GM23338 (cell line): ENCODE measurements at regions not wholly inside any gene's neighbourhood (a gene's known extent, or its start where the extent isn't known, plus 50 kb on each side); places are given as distances from the start of the nearest gene placed in this dataset.

ENCODE experiments used
- ATAC-seq: fragments of 200-7000 bp; cut with Tn5 transposase; 3 replicates; pipeline ENCODE4 v1.9.1; 2020
- DNase-seq: peaks from one replicate; pipeline ENCODE4 v3.0.0-alpha.2; 2015; ENCODE audit warnings: low spot score
- H2AFZ ChIP-seq: fragments of 200-600 bp; sonication (generic); 2 replicates; pipeline ENCODE4 v1.8.0; 2016; ENCODE audit warnings: antibody characterized with exemption, mild to moderate bottlenecking, moderate library complexity
- H3F3A ChIP-seq: fragments of 200-600 bp; sonication (generic); replicated peaks from 2 replicates; pipeline ENCODE4 v1.8.0; 2017; ENCODE audit warnings: antibody characterized with exemption, mixed run types, low read depth
- H3K27ac ChIP-seq: fragments of 200-600 bp; sonication (generic); 2 replicates; pipeline ENCODE4 v1.6.1; 2016; ENCODE audit warnings: low read depth
- H3K27me3 ChIP-seq: fragments of 200-600 bp; sonication (generic); 2 replicates; pipeline ENCODE4 v1.8.0; 2016; ENCODE audit warnings: mild to moderate bottlenecking, mixed run types, moderate library complexity; ENCODE audit not compliant: insufficient read depth
- H3K36me3 ChIP-seq: fragments of 200-600 bp; sonication (generic); 2 replicates; pipeline ENCODE4 v1.8.0; 2016; ENCODE audit warnings: mild to moderate bottlenecking; ENCODE audit not compliant: insufficient read depth
- H3K4me1 ChIP-seq: fragments of 200-600 bp; sonication (generic); 2 replicates; pipeline ENCODE4 v1.8.0; 2016; ENCODE audit warnings: mild to moderate bottlenecking, moderate library complexity; ENCODE audit not compliant: insufficient read depth
- H3K4me2 ChIP-seq: fragments of 200-600 bp; sonication (generic); 2 replicates; pipeline ENCODE4 v1.7.1; 2017; ENCODE audit warnings: mixed run types
- H3K4me3 ChIP-seq: fragments of 200-600 bp; sonication (generic); 2 replicates; pipeline ENCODE4 v1.6.1; 2016; ENCODE audit warnings: mixed run types
- H3K79me2 ChIP-seq: fragments of 200-600 bp; sonication (generic); replicated peaks from 2 replicates; pipeline ENCODE4 v1.8.0; 2017; ENCODE audit warnings: mild to moderate bottlenecking; ENCODE audit not compliant: insufficient read depth
- H3K9me2 ChIP-seq: fragments of 200-600 bp; sonication (generic); 2 replicates; pipeline ENCODE4 v1.8.0; 2017; ENCODE audit not compliant: insufficient read depth
- H4K20me1 ChIP-seq: fragments of 200-600 bp; sonication (generic); replicated peaks from 2 replicates; pipeline ENCODE4 v1.8.0; 2017; ENCODE audit warnings: mild to moderate bottlenecking; ENCODE audit not compliant: insufficient read depth
- H3K27ac Mint-ChIP-seq: 2 replicates; pipeline ENCODE4 v1.8.0; 2020; ENCODE audit warnings: inconsistent platforms, mild to moderate bottlenecking, moderate library complexity, mixed read lengths
- H3K27me3 Mint-ChIP-seq: 3 replicates; pipeline ENCODE4 v1.8.0; 2022; ENCODE audit warnings: low read depth, mild to moderate bottlenecking, moderate library complexity, mixed read lengths, inconsistent platforms; ENCODE audit not compliant: insufficient read depth, poor library complexity
- H3K36me3 Mint-ChIP-seq: 3 replicates; pipeline ENCODE4 v1.8.0; 2021; ENCODE audit warnings: low read depth, mild to moderate bottlenecking, inconsistent platforms, moderate library complexity, mixed read lengths
- H3K4me1 Mint-ChIP-seq: 3 replicates; pipeline ENCODE4 v1.8.0; 2020; ENCODE audit warnings: mild to moderate bottlenecking, inconsistent platforms, mixed read lengths
- H3K4me3 Mint-ChIP-seq: 3 replicates; pipeline ENCODE4 v1.8.0; 2021; ENCODE audit warnings: moderate library complexity, mild to moderate bottlenecking, inconsistent platforms, mixed read lengths
- H3K9me3 Mint-ChIP-seq: 3 replicates; pipeline ENCODE4 v1.8.0; 2020; ENCODE audit warnings: moderate library complexity, mild to moderate bottlenecking, inconsistent platforms, mixed read lengths
- CREB1 ChIP-seq: fragments of 250-450 bp; sonication (Bioruptor Pico); IDR thresholded peaks from 2 replicates; pipeline ENCODE4 v1.5.0; 2020; ENCODE audit warnings: low read depth, mild to moderate bottlenecking, moderate library complexity
- EZH2 ChIP-seq: fragments of 200-600 bp; sonication (generic); IDR thresholded peaks from one replicate; pipeline ENCODE4 v1.8.0; 2017; ENCODE audit warnings: antibody characterized with exemption, mild to moderate bottlenecking, low read depth; ENCODE audit not compliant: unreplicated experiment
- EZH2phosphoT487 ChIP-seq: fragments of 200-600 bp; sonication (generic); IDR thresholded peaks from one replicate; pipeline ENCODE4 v1.8.1; 2018; ENCODE audit warnings: antibody characterized with exemption; ENCODE audit not compliant: unreplicated experiment
- JUNB ChIP-seq: IDR thresholded peaks from one replicate; pipeline ENCODE4 v1.6.1; 2016; ENCODE audit warnings: antibody characterized with exemption; ENCODE audit not compliant: unreplicated experiment
- POLR2AphosphoS5 ChIP-seq: IDR thresholded peaks from 2 replicates; pipeline ENCODE4 v1.6.1; 2016; ENCODE audit warnings: antibody characterized with exemption, low read depth
- STAT1 ChIP-seq: IDR thresholded peaks from one replicate; pipeline ENCODE4 v1.6.1; 2016; ENCODE audit warnings: antibody characterized with exemption; ENCODE audit not compliant: unreplicated experiment
- ZNF331 ChIP-seq: fragments of 250-450 bp; sonication (Bioruptor Pico); IDR thresholded peaks from 2 replicates; pipeline ENCODE4 v1.5.0; 2020; ENCODE audit warnings: low read depth, mild to moderate bottlenecking, moderate library complexity
- ZNF462 ChIP-seq: fragments of 250-450 bp; sonication (Bioruptor Pico); IDR thresholded peaks from 2 replicates; pipeline ENCODE4 v1.5.0; 2020; ENCODE audit warnings: mild to moderate bottlenecking, moderate library complexity
- TF ChIP-seq, protein P1 (sequence below): IDR thresholded peaks from one replicate; pipeline ENCODE4 v1.6.1; 2018; ENCODE audit warnings: antibody characterized with exemption; ENCODE audit not compliant: unreplicated experiment
- TF ChIP-seq, protein P2 (sequence below), 2 experiments: fragments of 200-600 bp in 1 of 2; sonication (generic) in 1 of 2; conservative IDR thresholded peaks; 2 replicates each; pipeline versions ENCODE4 v1.5.1 to v1.6.1; 2016 to 2017; ENCODE audit warnings: antibody characterized with exemption in 2 of 2, low read depth in 2 of 2, mild to moderate bottlenecking in 2 of 2, moderate library complexity in 1 of 2

DNA sequence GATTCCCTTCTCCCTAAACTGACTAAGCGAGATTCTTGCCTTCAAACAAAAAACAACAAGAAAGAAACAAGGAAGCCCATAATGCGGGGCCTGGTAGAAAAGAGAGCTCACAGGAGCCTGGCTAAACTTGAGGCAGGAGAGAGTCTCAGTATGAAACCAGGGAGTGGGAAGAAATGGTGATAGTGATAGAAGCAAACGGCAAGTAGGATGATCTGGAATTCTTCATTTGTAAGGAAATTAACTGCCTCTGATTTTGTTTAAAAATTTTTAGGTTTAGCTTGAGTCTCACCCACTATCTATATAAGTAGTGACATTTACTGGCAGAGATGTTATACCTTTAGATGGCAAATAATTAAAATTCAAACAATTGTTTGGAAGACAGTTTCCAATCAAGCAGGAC, 1356.5 kb upstream of the LRRTM1 start:
- no peak for DNase-seq
- H2AFZ ChIP-seq = no peak overlapping the region
- H3K4me3 ChIP-seq = no peak overlapping the region
- TF ChIP-seq, protein P1, sequence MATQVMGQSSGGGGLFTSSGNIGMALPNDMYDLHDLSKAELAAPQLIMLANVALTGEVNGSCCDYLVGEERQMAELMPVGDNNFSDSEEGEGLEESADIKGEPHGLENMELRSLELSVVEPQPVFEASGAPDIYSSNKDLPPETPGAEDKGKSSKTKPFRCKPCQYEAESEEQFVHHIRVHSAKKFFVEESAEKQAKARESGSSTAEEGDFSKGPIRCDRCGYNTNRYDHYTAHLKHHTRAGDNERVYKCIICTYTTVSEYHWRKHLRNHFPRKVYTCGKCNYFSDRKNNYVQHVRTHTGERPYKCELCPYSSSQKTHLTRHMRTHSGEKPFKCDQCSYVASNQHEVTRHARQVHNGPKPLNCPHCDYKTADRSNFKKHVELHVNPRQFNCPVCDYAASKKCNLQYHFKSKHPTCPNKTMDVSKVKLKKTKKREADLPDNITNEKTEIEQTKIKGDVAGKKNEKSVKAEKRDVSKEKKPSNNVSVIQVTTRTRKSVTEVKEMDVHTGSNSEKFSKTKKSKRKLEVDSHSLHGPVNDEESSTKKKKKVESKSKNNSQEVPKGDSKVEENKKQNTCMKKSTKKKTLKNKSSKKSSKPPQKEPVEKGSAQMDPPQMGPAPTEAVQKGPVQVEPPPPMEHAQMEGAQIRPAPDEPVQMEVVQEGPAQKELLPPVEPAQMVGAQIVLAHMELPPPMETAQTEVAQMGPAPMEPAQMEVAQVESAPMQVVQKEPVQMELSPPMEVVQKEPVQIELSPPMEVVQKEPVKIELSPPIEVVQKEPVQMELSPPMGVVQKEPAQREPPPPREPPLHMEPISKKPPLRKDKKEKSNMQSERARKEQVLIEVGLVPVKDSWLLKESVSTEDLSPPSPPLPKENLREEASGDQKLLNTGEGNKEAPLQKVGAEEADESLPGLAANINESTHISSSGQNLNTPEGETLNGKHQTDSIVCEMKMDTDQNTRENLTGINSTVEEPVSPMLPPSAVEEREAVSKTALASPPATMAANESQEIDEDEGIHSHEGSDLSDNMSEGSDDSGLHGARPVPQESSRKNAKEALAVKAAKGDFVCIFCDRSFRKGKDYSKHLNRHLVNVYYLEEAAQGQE = no peak
- TF ChIP-seq STAT1 = no peak
- no peak for TF ChIP-seq CREB1 (CRISPR knock-in tag)
- TF ChIP-seq ZNF331 (CRISPR knock-in tag) = no peak
- no peak for TF ChIP-seq EZH2
- no peak for TF ChIP-seq POLR2AphosphoS5
- no peak for TF ChIP-seq JUNB
- TF ChIP-seq, protein P2, sequence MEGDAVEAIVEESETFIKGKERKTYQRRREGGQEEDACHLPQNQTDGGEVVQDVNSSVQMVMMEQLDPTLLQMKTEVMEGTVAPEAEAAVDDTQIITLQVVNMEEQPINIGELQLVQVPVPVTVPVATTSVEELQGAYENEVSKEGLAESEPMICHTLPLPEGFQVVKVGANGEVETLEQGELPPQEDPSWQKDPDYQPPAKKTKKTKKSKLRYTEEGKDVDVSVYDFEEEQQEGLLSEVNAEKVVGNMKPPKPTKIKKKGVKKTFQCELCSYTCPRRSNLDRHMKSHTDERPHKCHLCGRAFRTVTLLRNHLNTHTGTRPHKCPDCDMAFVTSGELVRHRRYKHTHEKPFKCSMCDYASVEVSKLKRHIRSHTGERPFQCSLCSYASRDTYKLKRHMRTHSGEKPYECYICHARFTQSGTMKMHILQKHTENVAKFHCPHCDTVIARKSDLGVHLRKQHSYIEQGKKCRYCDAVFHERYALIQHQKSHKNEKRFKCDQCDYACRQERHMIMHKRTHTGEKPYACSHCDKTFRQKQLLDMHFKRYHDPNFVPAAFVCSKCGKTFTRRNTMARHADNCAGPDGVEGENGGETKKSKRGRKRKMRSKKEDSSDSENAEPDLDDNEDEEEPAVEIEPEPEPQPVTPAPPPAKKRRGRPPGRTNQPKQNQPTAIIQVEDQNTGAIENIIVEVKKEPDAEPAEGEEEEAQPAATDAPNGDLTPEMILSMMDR (conservative IDR thresholded peaks at IDR 0.05; ENCODE audit: low read depth in 2 of 2) = no peak
- no peak overlapping the region for H3K27ac ChIP-seq
- no peaks in the 10 kb centered on the region for H4K20me1 ChIP-seq
- Mint-ChIP-seq H3K4me1 (peaks cover 6% of the 10 kb centered on the region; the same call in 1 of the 3 replicates), H3K27me3 (no peaks in the 10 kb centered on the region), H3K27ac (no peak overlapping the region), H3K4me3 (no peak overlapping the region), H3K9me3 (peaks cover 46% of the 10 kb centered on the region), H3K36me3 (peaks cover 34% of the 10 kb centered on the region)
- H3K4me2 ChIP-seq = no peak overlapping the region
- no peaks in the 10 kb centered on the region for H3K27me3 ChIP-seq
- no peaks in the 10 kb centered on the region for H3K79me2 ChIP-seq
- no peak for ATAC-seq
- no peaks in the 10 kb centered on the region for H3F3A ChIP-seq
- no peaks in the 10 kb centered on the region for H3K9me2 ChIP-seq
- peaks cover 8% of the 10 kb centered on the region; the same call in 1 of the 2 replicates for H3K36me3 ChIP-seq
- 0 out of 2 replicates have a peak, but pooled peaks cover 7% of the 10 kb centered on the region for H3K4me1 ChIP-seq

- no peak for ATAC-seq
- H3K4me3 Mint-ChIP-seq = no peak overlapping the region
- H3K4me2 ChIP-seq = no peak overlapping the region
- no peak for TF ChIP-seq EZH2phosphoT487
- no peak for TF ChIP-seq POLR2AphosphoS5
- no peak for TF ChIP-seq ZNF462 (CRISPR knock-in tag)
Observed at GRCh38 chr2:81658227-81658626, 1353.7 kb upstream of the LRRTM1 start.

More at GRCh38 chr2:81658227-81658626, 1353.7 kb upstream of the LRRTM1 start:
- Histone ChIP-seq H3K36me3 (peaks cover 8% of the 10 kb centered on the region; the same call in 1 of the 2 replicates), H3K79me2 (no peaks in the 10 kb centered on the region), H3K27me3 (no peaks in the 10 kb centered on the region), H3K27ac (no peak overlapping the region), H3K4me3 (no peak overlapping the region), H3K4me1 (0 out of 2 replicates have a peak, but pooled peaks cover 7% of the 10 kb centered on the region), H2AFZ (no peak overlapping the region), H4K20me1 (no peaks in the 10 kb centered on the region), H3F3A (no peaks in the 10 kb centered on the region), H3K9me2 (no peaks in the 10 kb centered on the region)
- peaks cover 6% of the 10 kb centered on the region; the same call in 1 of the 3 replicates for H3K4me1 Mint-ChIP-seq
- H3K27ac Mint-ChIP-seq = no peak overlapping the region
- no peaks in the 10 kb centered on the region for H3K27me3 Mint-ChIP-seq
- peaks cover 37% of the 10 kb centered on the region for H3K36me3 Mint-ChIP-seq
- DNase-seq = no peak
- H3K9me3 Mint-ChIP-seq = peaks cover 49% of the 10 kb centered on the region
